B cell (primary cell): ENCODE measurements at regions not wholly inside any gene's neighbourhood (a gene's known extent, or its start where the extent isn't known, plus 50 kb on each side); places are given as distances from the start of the nearest gene placed in this dataset.

ENCODE experiments used
- ATAC-seq: fragments of 200-7000 bp; cut with Tn5 transposase; one replicate; pipeline ENCODE4 v1.10.0; 2021; ENCODE audit warnings: low read depth, mild to moderate bottlenecking, moderate number of reproducible peaks, moderate library complexity
- CTCF ChIA-PET: fragments of 350-600 bp; sonication (Branson Sonifier 250); formaldehyde crosslinking; loops from one replicate; lab custom pipeline; 2021; ENCODE audit warnings: antibody characterized with exemption, inconsistent platforms; lab: Charles Lee
- POLR2A ChIA-PET: fragments of 350-600 bp; sonication (Branson Sonifier 250); formaldehyde crosslinking; loops from one replicate; lab custom pipeline; 2021; ENCODE audit warnings: antibody characterized with exemption; lab: Charles Lee
- DNase-seq: peaks from one replicate; pipeline ENCODE4 v3.0.0; 2013
- H2AFZ ChIP-seq: 2 replicates; pipeline ENCODE4 v1.6.1; 2012; ENCODE audit warnings: mild to moderate bottlenecking, low read depth, low read length; ENCODE audit not compliant: insufficient read depth, poor library complexity, severe bottlenecking
- H3K27ac ChIP-seq, 2 donors: 1 replicate in 1 of 2; 2 replicates in 1 of 2; pipeline ENCODE4 v1.5.1; 2012 to 2013; ENCODE audit warnings: low read length in 2 of 2, mild to moderate bottlenecking in 2 of 2, moderate library complexity in 1 of 2
- H3K27me3 ChIP-seq, 4 experiments: fragments of 200-600 bp in 1 of 4; sonication (generic) in 1 of 4; replicated peaks in 1 of 4; 1 replicate in 2 of 4; 2 replicates in 2 of 4; pipeline versions ENCODE4 v1.6.1 to v1.7.0; 2013 to 2016; ENCODE audit warnings: low read length in 3 of 4, mild to moderate bottlenecking in 2 of 4, mixed read lengths in 1 of 4, moderate library complexity in 1 of 4; ENCODE audit not compliant: insufficient read depth in 4 of 4, control insufficient read depth in 3 of 4; ENCODE audit errors: control extremely low read depth in 1 of 4
- H3K36me3 ChIP-seq, 2 experiments: replicated peaks in 1 of 2; 1 replicate in 1 of 2; 2 replicates in 1 of 2; pipeline versions ENCODE4 v1.6.1 to v1.7.1; 2013; ENCODE audit warnings: low read length in 1 of 2; ENCODE audit not compliant: insufficient read depth in 2 of 2, control insufficient read depth in 1 of 2; ENCODE audit errors: control extremely low read depth in 1 of 2, extremely low read depth in 1 of 2
- H3K4me1 ChIP-seq, 2 donors: fragments of 200-600 bp in 1 of 2; sonication (generic) in 1 of 2; 1 replicate in 1 of 2; 2 replicates in 1 of 2; pipeline versions ENCODE4 v1.5.1 to v1.6.1; 2013 to 2017; ENCODE audit warnings: low read length in 2 of 2; ENCODE audit not compliant: control insufficient read depth in 2 of 2, insufficient read depth in 2 of 2
- H3K4me2 ChIP-seq: replicated peaks from 2 replicates; pipeline ENCODE3; 2012; ENCODE audit warnings: mild to moderate bottlenecking, low read depth, low read length; ENCODE audit not compliant: poor library complexity, severe bottlenecking
- H3K4me3 ChIP-seq, 5 experiments: fragments of 200-600 bp in 1 of 5; sonication (generic) in 1 of 5; 1 replicate in 3 of 5; 2 replicates in 2 of 5; pipeline versions ENCODE4 v1.5.1 to v1.7.0; 2011 to 2016; ENCODE audit warnings: low read length in 4 of 5, mild to moderate bottlenecking in 4 of 5, low read depth in 2 of 5, control low read depth in 1 of 5, moderate library complexity in 1 of 5; ENCODE audit not compliant: insufficient read depth in 1 of 5; ENCODE audit errors: control extremely low read depth in 1 of 5, extremely low read depth in 1 of 5
- H3K79me2 ChIP-seq: fragments of 200-600 bp; sonication (generic); one replicate; pipeline ENCODE4 v1.6.0; 2016; ENCODE audit warnings: low read length; ENCODE audit not compliant: control insufficient read depth, insufficient read depth
- H3K9ac ChIP-seq: fragments of 200-600 bp; sonication (generic); 2 replicates; pipeline ENCODE4 v1.6.1; 2017; ENCODE audit warnings: mild to moderate bottlenecking, low read length, moderate library complexity
- H3K9me3 ChIP-seq, 3 donors: one replicate each; pipeline versions ENCODE4 v1.6.1 to v1.7.1; 2013; ENCODE audit warnings: low read length in 2 of 3; ENCODE audit not compliant: control insufficient read depth in 2 of 3, insufficient read depth in 1 of 3; ENCODE audit errors: control extremely low read depth in 1 of 3
- H4K20me1 ChIP-seq: 2 replicates; pipeline ENCODE4 v1.6.0; 2012; ENCODE audit warnings: mild to moderate bottlenecking, low read length; ENCODE audit not compliant: insufficient read depth, control insufficient read depth, poor library complexity, severe bottlenecking
- H3K27ac Mint-ChIP-seq: one replicate; pipeline ENCODE4 v1.8.0; 2021; ENCODE audit warnings: mixed read lengths
- H3K27me3 Mint-ChIP-seq: one replicate; pipeline ENCODE4 v1.8.0; 2021; ENCODE audit warnings: mixed read lengths
- H3K4me1 Mint-ChIP-seq: one replicate; pipeline ENCODE4 v1.8.0; 2021; ENCODE audit warnings: mixed read lengths
- H3K4me3 Mint-ChIP-seq: one replicate; pipeline ENCODE4 v1.8.0; 2021; ENCODE audit warnings: mixed read lengths
- H3K9me3 Mint-ChIP-seq: one replicate; pipeline ENCODE4 v1.8.0; 2022; ENCODE audit warnings: mixed read lengths; ENCODE audit not compliant: insufficient read depth
- EZH2 ChIP-seq: IDR thresholded peaks from 2 replicates; pipeline ENCODE4 v1.6.1; 2012; ENCODE audit warnings: borderline replicate concordance, low read depth, mild to moderate bottlenecking, moderate library complexity, low read length; ENCODE audit not compliant: insufficient read depth, poor library complexity, severe bottlenecking
- WGBS: methylation state at CpG from one replicate; pipeline ENCODE4 v1.1.5; 2013; ENCODE audit warnings: missing lambda C conversion rate; ENCODE audit not compliant: insufficient coverage; 5-methylcytosine and 5-hydroxymethylcytosine counted together
- intact Hi-C: fragments of 100-400 bp; cut with micrococcal nuclease; formaldehyde crosslinking; loops from one replicate; pipeline ENCODE4 v1.10.0; 2022
- TF ChIP-seq, protein P1 (sequence below): fragments of 200-600 bp; IDR thresholded peaks from one replicate; pipeline ENCODE4 v1.8.0; 2022; ENCODE audit warnings: antibody characterized with exemption, mild to moderate bottlenecking

DNA sequence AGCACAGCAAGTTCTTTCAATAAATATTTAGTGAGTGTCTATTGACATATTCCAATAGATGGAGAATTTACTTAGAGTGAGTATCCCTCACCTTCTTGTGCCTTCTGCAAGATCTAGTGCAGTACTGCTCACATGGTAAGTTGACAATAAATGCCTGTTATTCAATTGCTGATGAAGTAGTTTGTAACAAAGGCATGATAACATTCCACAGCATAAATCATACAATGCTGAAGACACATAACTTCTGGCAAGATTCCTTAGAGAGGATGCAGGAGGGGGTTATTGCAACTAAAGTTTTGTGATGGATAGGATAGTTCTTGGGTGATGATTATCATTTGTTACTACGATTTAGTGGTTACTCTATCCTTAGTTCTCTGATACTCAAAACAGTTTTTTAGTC, 112.2 kb upstream of the RBMS3 start:
- intact Hi-C loops: no loop called here
- H3K9me3 ChIP-seq: peaks cover 0 to 1% (median 0%) of the 10 kb centered on the region in 3 donors
- Mint-ChIP-seq H3K4me3 (no peak overlapping the region), H3K27me3 (no peaks in the 10 kb centered on the region), H3K27ac (no peak overlapping the region), H3K9me3 (no peaks in the 10 kb centered on the region), H3K4me1 (peaks cover 3% of the 10 kb centered on the region)
- H3K4me1 ChIP-seq: peaks cover 0 to 5% of the 10 kb centered on the region in 2 donors
- H2AFZ ChIP-seq: no peak overlapping the region
- no peaks in the 10 kb centered on the region for H4K20me1 ChIP-seq
- POLR2A ChIA-PET: no interaction called here
- no peak overlapping the region for H3K4me2 ChIP-seq
- no peaks in the 10 kb centered on the region for H3K36me3 ChIP-seq
- no peaks in the 10 kb centered on the region for H3K79me2 ChIP-seq
- H3K9ac ChIP-seq: no peak overlapping the region
- no peak overlapping the region for H3K27ac ChIP-seq
- ATAC-seq (no peak), DNase-seq (no peak)
- H3K4me3 ChIP-seq: no peak overlapping the region
- H3K27me3 ChIP-seq: no peaks in the 10 kb centered on the region
- TF ChIP-seq EZH2: no peak
- TF ChIP-seq, protein P1, sequence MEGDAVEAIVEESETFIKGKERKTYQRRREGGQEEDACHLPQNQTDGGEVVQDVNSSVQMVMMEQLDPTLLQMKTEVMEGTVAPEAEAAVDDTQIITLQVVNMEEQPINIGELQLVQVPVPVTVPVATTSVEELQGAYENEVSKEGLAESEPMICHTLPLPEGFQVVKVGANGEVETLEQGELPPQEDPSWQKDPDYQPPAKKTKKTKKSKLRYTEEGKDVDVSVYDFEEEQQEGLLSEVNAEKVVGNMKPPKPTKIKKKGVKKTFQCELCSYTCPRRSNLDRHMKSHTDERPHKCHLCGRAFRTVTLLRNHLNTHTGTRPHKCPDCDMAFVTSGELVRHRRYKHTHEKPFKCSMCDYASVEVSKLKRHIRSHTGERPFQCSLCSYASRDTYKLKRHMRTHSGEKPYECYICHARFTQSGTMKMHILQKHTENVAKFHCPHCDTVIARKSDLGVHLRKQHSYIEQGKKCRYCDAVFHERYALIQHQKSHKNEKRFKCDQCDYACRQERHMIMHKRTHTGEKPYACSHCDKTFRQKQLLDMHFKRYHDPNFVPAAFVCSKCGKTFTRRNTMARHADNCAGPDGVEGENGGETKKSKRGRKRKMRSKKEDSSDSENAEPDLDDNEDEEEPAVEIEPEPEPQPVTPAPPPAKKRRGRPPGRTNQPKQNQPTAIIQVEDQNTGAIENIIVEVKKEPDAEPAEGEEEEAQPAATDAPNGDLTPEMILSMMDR: no peak
- no CpG with 5 or more reads among the region's 1 CpG for WGBS
- CTCF ChIA-PET: no interaction called here

DNA sequence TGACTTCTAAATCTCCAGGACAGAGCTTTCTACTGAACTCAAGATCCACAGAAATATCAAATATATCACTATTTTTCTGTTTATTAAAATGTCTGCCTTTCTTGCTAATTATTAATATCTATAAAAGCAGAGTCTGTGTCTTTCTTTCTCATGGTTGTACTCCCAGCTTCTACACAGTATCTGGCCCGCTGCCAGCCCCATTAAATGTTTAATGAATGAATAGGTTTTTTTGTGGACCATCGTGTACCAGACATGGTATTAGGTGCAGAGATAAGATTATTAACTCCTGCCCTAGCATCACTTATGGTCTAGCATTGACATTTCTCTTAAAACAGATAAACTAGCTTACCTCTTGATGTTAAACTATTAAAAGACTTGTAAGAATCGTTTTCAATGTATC, 111.4 kb upstream of the RBMS3 start:
- Histone ChIP-seq H3K36me3 (no peaks in the 10 kb centered on the region), H2AFZ (no peak overlapping the region), H3K4me2 (no peak overlapping the region), H3K4me1 (peaks cover 0 to 5% of the 10 kb centered on the region in 2 donors), H3K27me3 (no peaks in the 10 kb centered on the region), H4K20me1 (no peaks in the 10 kb centered on the region), H3K4me3 (no peak overlapping the region), H3K79me2 (no peaks in the 10 kb centered on the region), H3K9ac (no peak overlapping the region), H3K27ac (no peak overlapping the region), H3K9me3 (peaks cover 0 to 1% (median 0%) of the 10 kb centered on the region in 3 donors)
- H3K27me3 Mint-ChIP-seq: no peaks in the 10 kb centered on the region
- H3K4me3 Mint-ChIP-seq: no peak overlapping the region
- DNase-seq: no peak
- no peaks in the 10 kb centered on the region for H3K9me3 Mint-ChIP-seq
- ChIA-PET POLR2A (no interaction called here), CTCF (no interaction called here)
- no peak for ATAC-seq
- peaks cover 3% of the 10 kb centered on the region for H3K4me1 Mint-ChIP-seq
- no peak for TF ChIP-seq EZH2
- TF ChIP-seq, protein P1: no peak
- no CpG with 5 or more reads among the region's 3 CpGs for WGBS
- H3K27ac Mint-ChIP-seq: no peak overlapping the region
- intact Hi-C loops: no loop called here
